Activated CD8-positive, alpha-beta T cell treated with anti-CD3 and anti-CD28 coated beads, Interleukin-2, amount 10 ng/mL, durations not matched to agents 7 days and 5 days (primary cell): ENCODE measurements at regions not wholly inside any gene's neighbourhood (a gene's known extent, or its start where the extent isn't known, plus 50 kb on each side); places are given as distances from the start of the nearest gene placed in this dataset.

Experiments used
- ATAC-seq: fragments of 150-1000 bp; cut with Tn5 transposase; one replicate; pipeline ENCODE4 v1.10.0; 2021; ENCODE audit warnings: moderate library complexity
- CTCF ChIA-PET: fragments of 350-600 bp; sonication (Branson Sonifier 250); formaldehyde crosslinking; loops from one replicate; lab custom pipeline; 2021; ENCODE audit warnings: antibody characterized with exemption; lab: Charles Lee
- POLR2A ChIA-PET: fragments of 350-600 bp; sonication (Branson Sonifier 250); formaldehyde crosslinking; loops from one replicate; lab custom pipeline; 2021; ENCODE audit warnings: antibody characterized with exemption; lab: Charles Lee
- DNase-seq: peaks from one replicate; pipeline ENCODE4 v3.0.0-alpha.2; 2020
- H3K27ac Mint-ChIP-seq: one replicate; pipeline ENCODE4 v1.8.0; 2021; ENCODE audit warnings: mild to moderate bottlenecking, mixed read lengths
- H3K27me3 Mint-ChIP-seq: one replicate; pipeline ENCODE4 v1.8.0; 2021; ENCODE audit warnings: low read depth, mixed read lengths
- H3K36me3 Mint-ChIP-seq: one replicate; pipeline ENCODE4 v1.8.0; 2021; ENCODE audit warnings: low read depth, mixed read lengths
- H3K4me1 Mint-ChIP-seq: one replicate; pipeline ENCODE4 v1.8.0; 2021; ENCODE audit warnings: low read depth, mixed read lengths
- H3K4me3 Mint-ChIP-seq: one replicate; pipeline ENCODE4 v1.8.0; 2021; ENCODE audit warnings: mild to moderate bottlenecking, mixed read lengths
- H3K9me3 Mint-ChIP-seq: one replicate; pipeline ENCODE4 v1.8.0; 2022; ENCODE audit warnings: mixed read lengths; ENCODE audit not compliant: insufficient read depth

- CTCF ChIA-PET = no interaction called here
- H3K27me3 Mint-ChIP-seq = no peaks in the 10 kb centered on the region
- ATAC-seq (no peak), DNase-seq (no peak)
- H3K36me3 Mint-ChIP-seq = no peaks in the 10 kb centered on the region
- H3K9me3 Mint-ChIP-seq = no peaks in the 10 kb centered on the region
- POLR2A ChIA-PET = no interaction called here
- no peak overlapping the region for H3K27ac Mint-ChIP-seq
- no peak overlapping the region for H3K4me3 Mint-ChIP-seq
- H3K4me1 Mint-ChIP-seq = no peaks in the 10 kb centered on the region
These were observed 422.2 kb upstream of the SULF2 start for GRCh38 chr20:48207505-48207904.

GRCh38 chr20:48205786-48206185, 420.5 kb upstream of the SULF2 start:
- CTCF ChIA-PET = no interaction called here
- POLR2A ChIA-PET = no interaction called here
- no peak overlapping the region for H3K4me3 Mint-ChIP-seq

DNA sequence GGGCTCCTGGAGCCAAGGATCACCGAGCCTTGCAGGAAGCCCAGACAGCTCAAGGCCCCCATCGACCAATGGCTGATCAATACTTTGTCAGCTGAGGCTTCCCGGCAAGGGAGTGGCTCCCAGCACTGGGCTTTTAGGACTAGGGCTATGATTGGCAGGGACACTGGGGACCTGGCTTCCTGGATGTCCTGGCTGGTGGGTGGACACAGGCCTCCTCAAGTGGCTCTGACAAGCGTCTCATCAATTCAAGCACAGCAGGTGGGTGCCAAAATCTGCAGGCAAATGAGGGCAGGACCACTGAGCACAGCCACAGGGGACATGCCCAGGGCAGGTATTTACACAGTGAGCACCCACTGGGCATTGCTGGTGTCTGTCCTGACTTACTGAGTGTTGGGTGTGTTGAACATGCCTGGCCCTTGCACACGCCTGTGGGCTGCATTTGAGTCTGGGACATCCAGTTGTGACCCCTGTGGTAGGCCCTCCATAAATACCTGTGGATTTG, 420.1 kb upstream of the SULF2 start:
- no peak for ATAC-seq
- Mint-ChIP-seq H3K27me3 (no peaks in the 10 kb centered on the region), H3K4me1 (no peaks in the 10 kb centered on the region), H3K9me3 (no peaks in the 10 kb centered on the region), H3K27ac (no peak overlapping the region), H3K4me3 (no peak overlapping the region), H3K36me3 (no peaks in the 10 kb centered on the region)
- CTCF ChIA-PET = no interaction called here
- DNase-seq = no peak
- POLR2A ChIA-PET = no interaction called here

More at GRCh38 chr20:48205786-48206185, 420.5 kb upstream of the SULF2 start:
- no peaks in the 10 kb centered on the region for H3K9me3 Mint-ChIP-seq
- no peaks in the 10 kb centered on the region for H3K4me1 Mint-ChIP-seq
- H3K27ac Mint-ChIP-seq = no peak overlapping the region
- DNase-seq = no peak
- H3K27me3 Mint-ChIP-seq = no peaks in the 10 kb centered on the region
- no peaks in the 10 kb centered on the region for H3K36me3 Mint-ChIP-seq
- no peak for ATAC-seq

DNA sequence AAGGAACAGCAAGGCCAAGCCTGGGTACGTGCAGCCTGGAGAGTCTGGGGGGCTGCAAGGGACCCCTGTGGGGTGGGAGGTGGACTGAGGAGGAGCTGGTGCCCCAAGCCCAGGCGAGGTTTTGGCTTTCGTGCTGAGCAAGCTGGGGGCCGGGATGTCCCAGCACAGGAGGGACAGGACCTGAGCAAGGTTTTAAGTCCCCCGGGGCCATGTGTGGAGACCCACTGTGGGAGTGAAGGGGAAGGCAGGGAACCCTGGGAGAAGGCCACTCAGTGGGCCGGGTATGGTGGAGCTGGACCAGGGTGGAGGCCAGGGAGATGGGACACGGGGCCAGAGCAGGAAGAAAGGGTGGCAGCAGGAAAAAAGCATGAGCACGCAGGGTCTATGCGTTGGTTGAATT, 419.2 kb upstream of the SULF2 start:
- ATAC-seq (no peak), DNase-seq (no peak)
- Mint-ChIP-seq H3K4me1 (no peaks in the 10 kb centered on the region), H3K36me3 (no peaks in the 10 kb centered on the region), H3K9me3 (no peaks in the 10 kb centered on the region), H3K4me3 (no peak overlapping the region), H3K27ac (no peak overlapping the region), H3K27me3 (no peaks in the 10 kb centered on the region)
- ChIA-PET CTCF (no interaction called here), POLR2A (no interaction called here)

- H3K4me1 Mint-ChIP-seq = no peaks in the 10 kb centered on the region
These were observed 418.0 kb upstream of the SULF2 start for GRCh38 chr20:48203252-48203651.

GRCh38 chr20:48202334-48203113, 417.2 kb upstream of the SULF2 start:
- no peak overlapping the region for H3K4me3 Mint-ChIP-seq
- no peak overlapping the region for H3K27ac Mint-ChIP-seq
- ChIA-PET CTCF (no interaction called here), POLR2A (no interaction called here)
- no peaks in the 10 kb centered on the region for H3K27me3 Mint-ChIP-seq
- H3K36me3 Mint-ChIP-seq = no peaks in the 10 kb centered on the region
- no peak for ATAC-seq
- no peak for DNase-seq
- no peaks in the 10 kb centered on the region for H3K4me1 Mint-ChIP-seq
- no peaks in the 10 kb centered on the region for H3K9me3 Mint-ChIP-seq

More at GRCh38 chr20:48203252-48203651, 418.0 kb upstream of the SULF2 start:
- Mint-ChIP-seq H3K36me3 (no peaks in the 10 kb centered on the region), H3K27ac (no peak overlapping the region), H3K27me3 (no peaks in the 10 kb centered on the region), H3K9me3 (no peaks in the 10 kb centered on the region), H3K4me3 (no peak overlapping the region)
- no peak for ATAC-seq
- ChIA-PET POLR2A (no interaction called here), CTCF (no interaction called here)
- no peak for DNase-seq

DNA sequence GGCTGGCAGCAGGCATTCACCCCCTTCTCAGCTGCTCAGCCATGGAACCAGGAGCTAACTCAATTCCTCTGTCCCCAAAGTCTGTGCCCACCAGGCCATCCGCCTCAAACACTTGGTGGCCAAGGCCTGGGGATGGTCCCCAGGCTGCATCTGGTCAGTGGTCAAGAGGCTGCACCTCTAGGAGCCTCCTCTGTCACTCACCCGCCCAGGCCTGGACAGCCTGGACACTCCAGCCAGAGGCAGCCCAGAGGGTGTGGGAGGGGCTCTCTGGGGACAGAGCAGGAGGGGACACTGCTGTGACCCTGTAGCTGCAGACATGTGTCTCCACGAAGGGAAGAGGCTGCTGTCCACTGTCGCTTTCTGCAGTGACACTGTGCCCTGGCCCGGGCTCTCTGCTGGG, 416.6 kb upstream of the SULF2 start:
- POLR2A ChIA-PET = no interaction called here
- no peaks in the 10 kb centered on the region for H3K36me3 Mint-ChIP-seq
- H3K27ac Mint-ChIP-seq = no peak overlapping the region
- H3K27me3 Mint-ChIP-seq = no peaks in the 10 kb centered on the region
- CTCF ChIA-PET = no interaction called here
- DNase-seq (no peak), ATAC-seq (no peak)
- no peaks in the 10 kb centered on the region for H3K4me1 Mint-ChIP-seq
- H3K9me3 Mint-ChIP-seq = no peaks in the 10 kb centered on the region
- H3K4me3 Mint-ChIP-seq = no peak overlapping the region

DNA sequence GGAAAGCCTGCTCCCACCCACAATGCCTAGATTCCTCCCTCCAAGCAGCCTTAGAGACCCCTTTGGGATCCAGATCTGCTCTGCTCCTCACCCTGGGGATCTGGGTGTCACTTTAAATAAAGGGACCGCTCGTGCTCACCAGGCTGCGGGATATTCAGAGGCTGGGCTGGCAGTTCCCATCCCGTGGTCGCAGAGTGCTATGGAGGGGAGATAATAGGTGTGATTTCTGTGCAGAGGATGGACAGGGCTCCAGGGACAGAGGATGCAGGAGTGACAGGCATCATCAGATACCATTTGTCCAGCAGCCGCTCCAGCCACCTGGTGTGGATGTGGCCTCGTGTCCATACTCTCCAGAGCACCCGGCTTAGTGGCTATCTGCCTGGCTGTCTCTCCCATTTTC, 415.9 kb upstream of the SULF2 start:
- ATAC-seq (no peak), DNase-seq (no peak)
- POLR2A ChIA-PET = no interaction called here
- H3K27ac Mint-ChIP-seq = no peak overlapping the region
- CTCF ChIA-PET = no interaction called here
- no peaks in the 10 kb centered on the region for H3K4me1 Mint-ChIP-seq
- H3K4me3 Mint-ChIP-seq = no peak overlapping the region
- no peaks in the 10 kb centered on the region for H3K9me3 Mint-ChIP-seq
- H3K36me3 Mint-ChIP-seq = no peaks in the 10 kb centered on the region
- no peaks in the 10 kb centered on the region for H3K27me3 Mint-ChIP-seq

GRCh38 chr20:48198929-48199451, 413.7 kb upstream of the SULF2 start:
- no peak for ATAC-seq
- Mint-ChIP-seq H3K27ac (no peak overlapping the region), H3K36me3 (no peaks in the 10 kb centered on the region), H3K27me3 (no peaks in the 10 kb centered on the region), H3K9me3 (no peaks in the 10 kb centered on the region), H3K4me1 (no peaks in the 10 kb centered on the region), H3K4me3 (no peak overlapping the region)
- ChIA-PET CTCF (no interaction called here), POLR2A (no interaction called here)
- DNase-seq = no peak

DNA sequence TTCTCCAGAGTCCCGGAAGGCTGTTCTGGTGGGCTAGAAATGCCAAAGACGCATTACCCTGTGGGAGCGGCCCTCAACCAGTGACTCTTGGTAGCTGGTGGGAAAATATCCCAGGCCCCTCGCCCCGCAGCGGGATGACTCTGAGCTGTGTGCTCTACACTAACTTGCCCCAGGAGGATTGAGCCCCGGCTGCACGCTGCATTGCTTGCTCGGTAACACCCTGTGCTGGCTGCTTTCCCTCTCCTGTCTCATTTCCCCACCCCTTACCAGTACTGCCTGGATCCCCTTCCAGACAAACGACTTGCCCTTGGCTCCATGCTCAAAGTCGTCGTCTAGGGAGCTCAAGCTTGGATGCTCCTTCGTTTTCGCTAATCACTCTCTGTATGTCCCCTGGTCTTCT, 411.8 kb upstream of the SULF2 start:
- Mint-ChIP-seq H3K4me1 (no peaks in the 10 kb centered on the region), H3K27ac (no peak overlapping the region), H3K9me3 (no peaks in the 10 kb centered on the region), H3K27me3 (no peaks in the 10 kb centered on the region), H3K4me3 (no peak overlapping the region), H3K36me3 (no peaks in the 10 kb centered on the region)
- POLR2A ChIA-PET = no interaction called here
- CTCF ChIA-PET = no interaction called here
- ATAC-seq (no peak), DNase-seq (no peak)

GRCh38 chr20:48196486-48196885, 411.2 kb upstream of the SULF2 start:
- ChIA-PET CTCF (no interaction called here), POLR2A (no interaction called here)
- ATAC-seq = no peak
- Mint-ChIP-seq H3K27me3 (no peaks in the 10 kb centered on the region), H3K4me1 (no peaks in the 10 kb centered on the region), H3K36me3 (no peaks in the 10 kb centered on the region), H3K9me3 (no peaks in the 10 kb centered on the region), H3K4me3 (no peak overlapping the region), H3K27ac (no peak overlapping the region)
- no peak for DNase-seq

DNA sequence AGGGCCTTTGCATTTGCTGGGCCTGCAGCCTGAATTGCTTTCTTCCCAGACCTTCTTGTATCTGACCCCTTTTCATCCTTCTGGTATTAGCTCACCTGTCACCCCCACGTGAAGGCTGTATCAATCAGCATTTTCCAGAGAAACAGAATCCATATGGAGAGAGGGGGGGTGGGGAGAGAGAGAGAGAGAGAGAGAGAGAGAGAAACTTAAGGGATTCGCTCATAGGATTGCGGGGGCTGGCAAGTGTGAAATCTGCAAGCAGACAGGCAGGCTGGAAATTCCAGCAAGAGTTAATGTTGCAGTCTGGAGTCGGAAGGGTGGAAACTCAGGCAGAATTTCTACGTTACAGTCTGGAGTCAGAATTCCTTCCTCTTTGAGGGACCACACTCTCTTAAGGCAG, 410.7 kb upstream of the SULF2 start:
- CTCF ChIA-PET = no interaction called here
- no peak overlapping the region for H3K4me3 Mint-ChIP-seq

More for the DNA sequence above, 410.7 kb upstream of the SULF2 start:
- no peak for ATAC-seq
- H3K27me3 Mint-ChIP-seq = no peaks in the 10 kb centered on the region
- no peak for DNase-seq
- no peak overlapping the region for H3K27ac Mint-ChIP-seq
- H3K4me1 Mint-ChIP-seq = no peaks in the 10 kb centered on the region
- POLR2A ChIA-PET = no interaction called here
- no peaks in the 10 kb centered on the region for H3K36me3 Mint-ChIP-seq
- H3K9me3 Mint-ChIP-seq = no peaks in the 10 kb centered on the region
